ENCODE measurements at regions not wholly inside any gene's neighbourhood (a gene's known extent, or its start where the extent isn't known, plus 50 kb on each side); places are given as distances from the start of the nearest gene placed in this dataset.

DNA sequence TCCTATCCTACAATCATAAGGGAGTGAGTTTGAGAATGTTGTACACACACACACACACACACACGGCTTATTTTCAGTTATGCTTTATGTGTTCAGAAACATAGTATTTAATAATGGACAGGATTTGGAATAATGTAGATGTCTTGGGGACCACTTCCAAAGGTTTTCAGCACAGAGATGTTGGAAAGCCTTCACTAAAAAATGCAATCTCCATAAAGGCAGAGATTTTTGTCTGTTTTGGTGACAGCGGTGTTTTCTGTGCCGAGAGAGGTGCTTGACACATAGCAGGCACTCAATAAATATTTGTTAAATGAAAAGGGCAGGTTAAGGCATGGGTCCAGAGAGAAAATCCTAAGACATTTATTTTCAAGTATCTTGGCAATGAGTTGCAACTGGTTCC is 428.2 kb upstream of the RGMA start:
- no peak for DNase-seq

GRCh38 chr15:93515256-93516051 is 426.4 kb upstream of the RGMA start:
- no peak for DNase-seq

DNA sequence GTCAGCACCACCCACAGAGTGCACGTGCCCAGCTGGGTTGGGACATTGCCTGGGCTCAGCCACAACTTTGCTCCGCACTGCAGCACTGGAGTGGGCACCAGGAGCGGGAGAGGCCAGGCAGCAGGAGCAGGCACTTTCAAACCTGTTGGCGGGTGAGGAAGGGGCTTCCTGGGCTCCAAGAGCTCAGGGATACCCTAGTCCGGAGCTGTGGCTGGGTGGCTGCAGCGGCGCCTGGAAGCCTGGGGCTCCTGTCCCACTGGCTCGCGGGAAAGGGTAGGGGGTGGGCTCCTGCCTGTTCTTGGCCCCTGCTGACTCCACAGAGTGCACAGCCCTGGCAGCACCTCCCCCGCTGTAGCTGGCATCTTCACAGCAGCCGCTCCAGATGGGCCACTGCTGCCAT is 417.6 kb upstream of the RGMA start:
- DNase-seq: no peak

DNA sequence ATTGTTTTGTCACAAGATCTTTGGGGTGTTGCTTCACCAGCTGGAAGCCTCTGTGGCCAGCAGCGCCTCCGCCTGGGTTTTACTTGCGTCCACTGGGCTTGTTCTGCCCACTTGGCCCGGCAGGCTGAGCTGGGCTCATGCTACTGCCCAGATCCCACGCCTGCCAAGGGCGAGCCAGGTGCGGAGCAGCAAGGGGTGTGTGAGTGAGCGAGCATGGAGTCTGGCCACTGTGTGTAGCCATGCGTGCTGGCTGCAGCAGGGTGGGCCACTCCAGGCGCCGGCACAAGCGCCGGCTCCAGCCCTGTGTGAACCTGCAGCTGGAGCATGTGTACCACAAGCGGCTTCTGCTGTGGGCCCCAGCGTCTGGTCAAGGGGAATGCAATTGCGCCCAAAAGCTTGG is 416.5 kb upstream of the RGMA start:
- no peak for DNase-seq

- DNase-seq: no peak
Measured at GRCh38 chr15:93501946-93502345, 412.9 kb upstream of the RGMA start.

DNA sequence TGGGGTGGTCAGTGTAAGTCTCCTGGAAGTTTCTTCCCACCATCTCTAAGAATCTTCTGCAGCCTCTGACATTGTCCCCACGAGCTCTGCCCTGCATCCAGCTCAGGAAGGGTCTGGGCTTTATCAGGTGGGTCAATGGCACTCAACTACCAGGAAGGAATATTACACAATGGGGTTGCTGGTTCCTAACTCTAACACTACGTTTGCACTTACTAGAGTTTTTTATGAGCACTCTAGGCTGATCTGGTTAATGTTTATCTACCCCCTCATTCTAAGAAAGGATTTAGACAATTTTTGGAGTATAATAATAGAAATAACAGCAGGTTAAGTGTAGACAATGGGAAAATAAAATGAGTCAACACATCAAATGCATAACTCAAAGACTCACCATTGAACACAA is 411.1 kb upstream of the RGMA start:
- no peak for DNase-seq

- no peak for DNase-seq
Measured at GRCh38 chr15:93497291-93497690, 408.3 kb upstream of the RGMA start.

- DNase-seq: no peak
Measured at GRCh38 chr15:93496888-93497287, 407.9 kb upstream of the RGMA start.

DNA sequence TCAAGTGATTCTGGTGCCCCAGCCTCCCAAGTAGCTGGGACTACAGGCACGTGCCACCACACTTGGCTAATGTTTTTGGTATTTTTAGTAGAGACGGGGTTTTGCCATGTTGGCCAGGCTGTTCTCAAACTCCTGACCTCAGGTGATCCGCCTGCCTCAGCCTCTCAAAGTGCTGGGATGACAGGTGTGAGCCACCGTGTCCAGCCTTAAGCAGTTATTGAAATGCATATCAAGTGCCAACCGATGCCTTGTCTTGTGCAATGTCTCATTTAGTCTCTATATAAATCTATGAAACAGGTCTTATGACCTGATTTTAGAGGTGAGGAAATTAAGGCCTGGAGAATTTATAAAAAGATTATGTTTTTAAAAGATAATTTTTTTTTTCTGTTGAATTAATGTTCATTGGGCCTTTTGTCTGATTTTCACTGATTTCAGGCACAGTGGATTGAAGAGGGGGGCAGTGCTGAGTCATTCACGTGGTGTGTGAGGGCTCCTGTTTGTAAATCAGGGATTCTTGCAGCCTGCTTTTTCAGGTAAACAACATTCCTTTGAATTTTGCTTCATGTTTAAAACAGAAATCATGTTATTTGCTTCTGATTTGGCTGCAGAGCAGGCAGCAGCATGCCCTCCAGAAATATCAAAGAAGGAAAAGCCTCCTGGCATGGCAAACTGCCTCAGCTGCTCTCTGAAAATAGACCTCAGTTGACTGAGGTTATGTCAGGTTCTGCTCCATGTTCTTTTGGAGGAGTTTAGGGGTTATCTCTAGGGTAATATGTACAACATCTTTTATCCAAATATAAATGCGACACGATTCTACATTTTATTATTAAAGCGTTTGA is 407.0 kb upstream of the RGMA start:
- no peak for DNase-seq

DNA sequence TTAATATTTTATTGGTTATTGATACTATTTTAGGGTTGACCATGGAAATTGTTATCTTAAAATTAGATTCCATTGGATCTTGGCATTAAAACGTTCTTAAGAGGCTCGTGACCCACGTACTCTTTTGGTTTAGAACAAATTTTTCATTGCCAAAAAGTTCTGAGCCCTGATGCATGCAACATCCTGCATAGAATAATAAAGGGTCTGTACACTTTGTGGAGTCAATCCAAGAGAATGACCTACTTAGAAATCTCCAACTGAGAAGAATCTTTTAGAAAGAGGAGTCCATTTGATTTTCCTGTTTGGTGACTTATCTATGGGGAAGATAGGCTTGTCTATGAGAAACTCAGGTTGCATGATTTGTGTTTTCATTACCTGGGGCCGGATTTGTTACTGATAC is 404.2 kb upstream of the RGMA start:
- DNase-seq: no peak

DNA sequence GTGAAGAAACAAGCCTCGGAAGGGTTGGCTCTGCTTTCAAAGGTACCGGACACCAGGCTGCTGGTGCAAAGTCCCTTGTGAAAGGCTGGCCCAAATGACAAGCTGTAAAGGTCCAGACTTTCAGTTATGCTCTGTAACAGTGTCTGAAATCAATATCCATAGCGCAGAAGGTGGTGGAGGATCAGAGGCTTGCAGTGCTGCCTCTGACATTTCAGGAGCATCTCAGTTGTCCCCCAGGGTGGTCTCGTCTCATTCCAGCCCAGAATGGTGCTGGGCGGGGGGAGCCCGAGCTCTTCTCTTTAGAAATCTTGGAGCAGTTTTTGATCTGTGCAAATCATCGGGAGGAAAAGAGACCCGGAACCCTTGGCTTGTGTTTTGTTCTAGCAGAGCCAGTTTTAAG is 402.3 kb upstream of the RGMA start:
- no peak for DNase-seq

DNA sequence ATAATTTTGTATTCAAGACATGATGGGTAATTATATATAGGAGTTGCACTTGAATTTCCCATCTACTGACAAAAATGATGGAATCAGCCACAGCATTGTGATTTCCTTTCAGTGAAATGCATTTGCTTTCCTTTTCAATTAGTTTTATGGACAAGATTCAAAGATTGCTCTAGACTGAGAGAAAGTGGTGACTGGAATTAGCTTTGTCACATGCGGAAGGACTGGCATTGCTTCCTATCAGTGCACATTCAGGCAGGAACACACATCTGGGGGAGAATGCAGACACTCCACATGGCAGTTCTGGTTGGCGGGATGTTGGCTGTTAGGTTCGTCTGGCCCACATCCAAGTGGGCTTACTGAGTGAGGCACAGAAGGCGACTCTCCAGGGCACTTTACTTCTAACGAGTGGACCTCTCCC is 399.3 kb upstream of the RGMA start:
- no peak for DNase-seq

DNA sequence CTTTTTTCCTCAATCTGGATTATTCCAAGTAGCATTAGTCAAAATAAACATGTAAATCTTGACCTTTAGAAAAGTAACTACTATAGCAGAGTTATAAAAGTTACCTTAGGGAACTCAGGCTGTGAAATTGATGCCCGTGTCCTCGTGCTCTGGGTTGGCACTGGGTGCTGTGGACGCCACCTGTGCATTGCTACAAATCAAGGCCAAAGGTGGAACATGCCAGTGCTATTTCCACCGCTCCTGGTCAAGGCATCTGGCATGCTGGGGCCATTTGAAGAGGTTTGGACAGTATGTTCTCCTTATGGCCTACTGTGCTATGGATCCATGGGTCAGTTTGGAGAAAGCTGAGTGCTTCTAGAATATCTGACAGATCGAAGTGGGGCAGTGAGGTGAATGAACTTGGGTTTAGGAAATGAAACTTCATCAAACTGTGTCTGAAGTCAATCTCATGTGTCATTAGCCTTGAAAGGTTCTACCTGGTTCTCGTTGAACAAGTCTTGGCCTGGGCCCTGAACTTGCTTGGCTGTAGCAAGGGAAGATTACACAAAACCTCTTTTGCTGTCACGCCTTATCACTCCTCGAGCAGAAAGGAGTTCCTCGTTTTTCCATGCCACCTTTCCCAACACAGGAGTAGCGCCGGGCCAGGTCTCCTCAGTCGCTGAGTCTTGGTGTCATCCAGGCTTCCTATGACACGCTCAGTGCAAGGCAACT is 397.6 kb upstream of the RGMA start:
- DNase-seq: no peak

GRCh38 chr15:93485438-93486327 is 396.7 kb upstream of the RGMA start:
- no peak for DNase-seq

GRCh38 chr15:93483923-93484322 is 394.9 kb upstream of the RGMA start:
- no peak for DNase-seq

- no peak for DNase-seq
Measured at GRCh38 chr15:93482731-93483130, 393.7 kb upstream of the RGMA start.

GRCh38 chr15:93479715-93480114 is 390.7 kb upstream of the RGMA start:
- DNase-seq: no peak

DNA sequence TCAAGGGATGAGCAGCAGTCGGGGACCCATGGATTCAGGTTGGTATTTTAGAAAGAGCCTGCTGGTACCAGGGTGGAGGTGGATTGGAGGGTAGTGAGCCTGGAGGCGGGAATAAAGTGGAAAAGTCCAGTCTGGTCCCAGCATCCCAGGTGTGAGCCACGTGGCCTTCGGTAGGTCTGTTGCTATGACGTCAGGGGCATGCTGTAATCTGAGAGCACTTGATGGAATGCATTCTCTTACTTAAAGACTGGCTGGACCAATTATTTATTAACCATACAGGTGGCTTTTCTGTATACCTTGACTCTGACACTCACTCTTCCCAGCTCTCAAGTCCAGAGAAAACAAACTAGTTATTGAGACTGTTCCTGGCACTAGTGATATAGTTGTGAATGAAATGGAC is 389.9 kb upstream of the RGMA start:
- DNase-seq: no peak

GRCh38 chr15:93477721-93478120 is 388.7 kb upstream of the RGMA start:
- DNase-seq: no peak

- DNase-seq: no peak
Measured at GRCh38 chr15:93477188-93477587, 388.2 kb upstream of the RGMA start.

- DNase-seq: no peak
Measured at GRCh38 chr15:93476491-93477177, 387.6 kb upstream of the RGMA start.

DNA sequence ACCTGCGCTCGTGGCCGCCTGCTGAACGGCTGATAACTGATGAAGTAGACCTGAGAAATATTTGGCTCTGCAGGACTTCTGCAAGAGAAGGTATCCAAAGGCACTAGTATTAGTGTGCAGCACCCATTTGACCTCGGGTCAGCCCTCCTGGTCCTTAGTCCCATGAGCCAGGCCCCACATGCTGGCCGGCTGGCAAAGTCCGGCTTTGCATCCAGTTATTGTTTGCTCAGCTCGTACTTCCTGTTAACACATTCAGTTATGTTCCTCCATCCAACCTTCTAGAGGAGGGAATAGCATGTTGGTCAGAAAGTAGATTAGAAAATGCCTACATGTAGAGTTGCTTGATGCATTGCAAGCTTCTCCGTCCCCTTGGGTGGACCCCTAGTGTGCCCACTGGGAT is 385.7 kb upstream of the RGMA start:
- no peak for DNase-seq
